HG02885 (cell line): ENCODE measurements at regions not wholly inside any gene's neighbourhood (a gene's known extent, or its start where the extent isn't known, plus 50 kb on each side); places are given as distances from the start of the nearest gene placed in this dataset.
A peak's percentile ranks its signal among the peaks of the same experiment; 100 is the strongest.

Experiments
- ATAC-seq: cut with Tn5 transposase; IDR thresholded peaks from one replicate; pipeline ENCODE4 v1.9.1; 2021; ENCODE audit warnings: mild to moderate bottlenecking; ENCODE audit not compliant: unreplicated experiment, poor library complexity

GRCh38 chr18:45167631-45168280 lies 447.5 kb upstream of the SLC14A2 start:
- no peak for ATAC-seq

- no peak for ATAC-seq
Measured at GRCh38 chr18:45168866-45169600, 446.2 kb upstream of the SLC14A2 start.

- ATAC-seq = no peak
Measured at GRCh38 chr18:45169610-45170009, 445.7 kb upstream of the SLC14A2 start.

GRCh38 chr18:45171679-45172191 lies 443.5 kb upstream of the SLC14A2 start:
- ATAC-seq = no peak

- no peak for ATAC-seq
Measured at GRCh38 chr18:45173327-45173726, 441.9 kb upstream of the SLC14A2 start.

- ATAC-seq = no peak
Measured at GRCh38 chr18:45173799-45174519, 441.3 kb upstream of the SLC14A2 start.

- ATAC-seq = no peak
Measured at GRCh38 chr18:45174629-45175136, 440.6 kb upstream of the SLC14A2 start.

- no peak for ATAC-seq
Measured at GRCh38 chr18:45175511-45175910, 439.8 kb upstream of the SLC14A2 start.

- no peak for ATAC-seq
Measured at GRCh38 chr18:45186832-45187231, 428.4 kb upstream of the SLC14A2 start.

- ATAC-seq = no peak
Measured at GRCh38 chr18:45191795-45192194, 423.5 kb upstream of the SLC14A2 start.

GRCh38 chr18:45197526-45197970 lies 417.7 kb upstream of the SLC14A2 start:
- peak; percentile 99 for ATAC-seq

- no peak for ATAC-seq
Measured at GRCh38 chr18:45198526-45198925, 416.8 kb upstream of the SLC14A2 start.

GRCh38 chr18:45201029-45201428 lies 414.2 kb upstream of the SLC14A2 start:
- no peak for ATAC-seq

GRCh38 chr18:45201489-45201888 lies 413.8 kb upstream of the SLC14A2 start:
- no peak for ATAC-seq

GRCh38 chr18:45202061-45202460 lies 413.2 kb upstream of the SLC14A2 start:
- ATAC-seq = no peak

- ATAC-seq = no peak
Measured at GRCh38 chr18:45203677-45204076, 411.6 kb upstream of the SLC14A2 start.

- ATAC-seq = no peak
Measured at GRCh38 chr18:45207328-45207727, 407.9 kb upstream of the SLC14A2 start.

- no peak for ATAC-seq
Measured at GRCh38 chr18:45208164-45208563, 407.1 kb upstream of the SLC14A2 start.

GRCh38 chr18:45212181-45213039 lies 402.9 kb upstream of the SLC14A2 start:
- peak; percentile 99 for ATAC-seq

GRCh38 chr18:45213040-45213333 lies 402.3 kb upstream of the SLC14A2 start:
- ATAC-seq = no peak
